ENCODE measurements at regions not wholly inside any gene's neighbourhood (a gene's known extent, or its start where the extent isn't known, plus 50 kb on each side); places are given as distances from the start of the nearest gene placed in this dataset.
"Not testable (repeated sequence)": the region's sequence is repeated elsewhere in the genome, so short reads cannot be mapped to it uniquely, and the experiment has no call there.

- DNase-seq (ENCODE audit: low read depth in 2 of 2) = not testable (repeated sequence)
Observed at GRCh38 chr10:93127642-93128215, 54.0 kb downstream of the CYP26A1 start.

GRCh38 chr10:93131986-93132385, 58.3 kb downstream of the CYP26A1 start:
- DNase-seq (ENCODE audit: low read depth in 2 of 2) = no peak

GRCh38 chr10:93138113-93138870, 64.6 kb downstream of the CYP26A1 start:
- DNase-seq (ENCODE audit: low read depth in 2 of 2) = no peak

GRCh38 chr10:93139059-93139655, 65.5 kb downstream of the CYP26A1 start:
- DNase-seq (ENCODE audit: low read depth in 2 of 2) = no peak

GRCh38 chr10:93142534-93142933, 68.8 kb downstream of the CYP26A1 start:
- DNase-seq (ENCODE audit: low read depth in 2 of 2) = no peak

GRCh38 chr10:93143281-93143680, 69.6 kb downstream of the CYP26A1 start:
- DNase-seq (ENCODE audit: low read depth in 2 of 2) = no peak

GRCh38 chr10:93146336-93146735, 72.6 kb downstream of the CYP26A1 start:
- no peak for DNase-seq (ENCODE audit: low read depth in 2 of 2)

GRCh38 chr10:93147281-93147680, 73.6 kb downstream of the CYP26A1 start:
- DNase-seq (ENCODE audit: low read depth in 2 of 2) = no peak

- DNase-seq (ENCODE audit: low read depth in 2 of 2) = no peak
Observed at GRCh38 chr10:93148476-93148875, 74.8 kb downstream of the CYP26A1 start.

GRCh38 chr10:93149761-93150160, 76.1 kb downstream of the CYP26A1 start:
- no peak for DNase-seq (ENCODE audit: low read depth in 2 of 2)

- DNase-seq (ENCODE audit: low read depth in 2 of 2) = peak in 1 of 2 donors; percentile 7
Observed at GRCh38 chr10:93150289-93150688, 76.6 kb downstream of the CYP26A1 start.

- no peak for DNase-seq (ENCODE audit: low read depth in 2 of 2)
Observed at GRCh38 chr10:93150990-93151547, 77.4 kb downstream of the CYP26A1 start.

- no peak for DNase-seq (ENCODE audit: low read depth in 2 of 2)
Observed at GRCh38 chr10:93152136-93152535, 78.4 kb downstream of the CYP26A1 start.

GRCh38 chr10:93154531-93154930, 80.8 kb downstream of the CYP26A1 start:
- no peak for DNase-seq (ENCODE audit: low read depth in 2 of 2)

GRCh38 chr10:93160140-93160539, 86.4 kb downstream of the CYP26A1 start:
- no peak for DNase-seq (ENCODE audit: low read depth in 2 of 2)

GRCh38 chr10:93160829-93161228, 87.1 kb downstream of the CYP26A1 start:
- no peak for DNase-seq (ENCODE audit: low read depth in 2 of 2)

- no peak for DNase-seq (ENCODE audit: low read depth in 2 of 2)
Observed at GRCh38 chr10:93165367-93165766, 91.7 kb downstream of the CYP26A1 start.

GRCh38 chr10:93166134-93166533, 92.4 kb downstream of the CYP26A1 start:
- no peak for DNase-seq (ENCODE audit: low read depth in 2 of 2)

GRCh38 chr10:93171837-93172236, 98.1 kb downstream of the CYP26A1 start:
- no peak for DNase-seq (ENCODE audit: low read depth in 2 of 2)

GRCh38 chr10:93173967-93174845, 100.5 kb downstream of the CYP26A1 start:
- DNase-seq (ENCODE audit: low read depth in 2 of 2) = no peak

- DNase-seq (ENCODE audit: low read depth in 2 of 2) = no peak
Observed at GRCh38 chr10:93175490-93175889, 101.8 kb downstream of the CYP26A1 start.

GRCh38 chr10:93177511-93177910, 103.8 kb downstream of the CYP26A1 start:
- no peak for DNase-seq (ENCODE audit: low read depth in 2 of 2)
